Neural progenitor cell (in vitro differentiated cells): ENCODE measurements at regions not wholly inside any gene's neighbourhood (a gene's known extent, or its start where the extent isn't known, plus 50 kb on each side); places are given as distances from the start of the nearest gene placed in this dataset.
A peak's percentile ranks its signal among the peaks of the same experiment; 100 is the strongest.

Experiments used
- DNase-seq: peaks from one replicate; pipeline ENCODE4 v3.0.0-alpha.2; 2016; ENCODE audit warnings: low spot score
- H2AFZ ChIP-seq: fragments of 200-600 bp; sonication (generic); replicated peaks from 2 replicates; pipeline ENCODE4 v1.6.1; 2016; ENCODE audit warnings: antibody characterized with exemption
- H3F3A ChIP-seq: fragments of 200-600 bp; sonication (generic); 2 replicates; pipeline ENCODE4 v1.6.1; 2016; ENCODE audit warnings: antibody characterized with exemption, low read depth
- H3K27ac ChIP-seq: fragments of 200-600 bp; sonication (generic); 2 replicates; pipeline ENCODE4 v1.5.1; 2016; ENCODE audit warnings: mild to moderate bottlenecking
- H3K27me3 ChIP-seq: fragments of 200-600 bp; sonication (generic); 2 replicates; pipeline ENCODE4 v1.6.1; 2016; ENCODE audit warnings: mild to moderate bottlenecking, moderate library complexity
- H3K36me3 ChIP-seq: fragments of 200-600 bp; sonication (generic); 2 replicates; pipeline ENCODE4 v1.5.1; 2016
- H3K4me1 ChIP-seq: fragments of 200-600 bp; sonication (generic); 2 replicates; pipeline ENCODE4 v1.6.1; 2016; ENCODE audit warnings: mixed run types
- H3K4me2 ChIP-seq: fragments of 200-600 bp; sonication (generic); 2 replicates; pipeline ENCODE4 v1.6.1; 2016
- H3K4me3 ChIP-seq: fragments of 200-600 bp; sonication (generic); 2 replicates; pipeline ENCODE4 v1.5.1; 2016
- H3K79me2 ChIP-seq: fragments of 200-600 bp; sonication (generic); 2 replicates; pipeline ENCODE4 v1.6.1; 2016; ENCODE audit warnings: low read depth
- H3K9ac ChIP-seq: fragments of 200-600 bp; sonication (generic); 2 replicates; pipeline ENCODE4 v1.6.1; 2016
- H3K9me3 ChIP-seq: fragments of 200-600 bp; sonication (generic); 2 replicates; pipeline ENCODE4 v1.5.1; 2016; ENCODE audit warnings: low read depth
- H4K20me1 ChIP-seq: fragments of 200-600 bp; sonication (generic); 2 replicates; pipeline ENCODE4 v1.6.1; 2016; ENCODE audit warnings: low read depth
- H3K27ac Mint-ChIP-seq: 3 replicates; pipeline ENCODE4 v1.8.0; 2021; ENCODE audit warnings: mixed read lengths
- H3K27me3 Mint-ChIP-seq: 2 replicates; pipeline ENCODE4 v1.8.0; 2022; ENCODE audit warnings: low read depth, mild to moderate bottlenecking, inconsistent platforms, moderate library complexity, mixed read lengths; ENCODE audit not compliant: insufficient read depth
- H3K36me3 Mint-ChIP-seq: 3 replicates; pipeline ENCODE4 v1.8.0; 2021; ENCODE audit warnings: mixed read lengths
- H3K4me1 Mint-ChIP-seq: 3 replicates; pipeline ENCODE4 v1.8.0; 2021; ENCODE audit warnings: mixed read lengths
- H3K4me3 Mint-ChIP-seq: 3 replicates; pipeline ENCODE4 v1.8.0; 2021; ENCODE audit warnings: mild to moderate bottlenecking, moderate library complexity, mixed read lengths
- H3K9me3 Mint-ChIP-seq: 3 replicates; pipeline ENCODE4 v1.8.0; 2020; ENCODE audit warnings: mixed read lengths
- CTCF ChIP-seq: fragments of 200-600 bp; sonication (generic); IDR thresholded peaks from 2 replicates; pipeline ENCODE4 v1.5.1; 2017; ENCODE audit warnings: antibody characterized with exemption, mild to moderate bottlenecking
- EZH2 ChIP-seq: fragments of 200-600 bp; sonication (generic); IDR thresholded peaks from 2 replicates; pipeline ENCODE4 v1.6.1; 2017; ENCODE audit warnings: antibody characterized with exemption, mild to moderate bottlenecking, moderate library complexity
- EZH2phosphoT487 ChIP-seq: fragments of 200-600 bp; sonication (generic); IDR thresholded peaks from 2 replicates; pipeline ENCODE4 v1.6.1; 2017; ENCODE audit warnings: antibody characterized with exemption

- Histone ChIP-seq H3K9ac (no peak overlapping the region), H3K4me2 (no peak overlapping the region), H3K4me3 (no peak overlapping the region), H3F3A (no peaks in the 10 kb centered on the region), H3K79me2 (no peaks in the 10 kb centered on the region), H4K20me1 (no peaks in the 10 kb centered on the region), H3K27ac (no peak overlapping the region), H3K36me3 (no peaks in the 10 kb centered on the region), H2AFZ (no peak overlapping the region), H3K4me1 (peaks cover 3% of the 10 kb centered on the region), H3K9me3 (no peaks in the 10 kb centered on the region), H3K27me3 (no peaks in the 10 kb centered on the region)
- no peak overlapping the region for H3K4me3 Mint-ChIP-seq
- TF ChIP-seq EZH2phosphoT487: no peak
- H3K36me3 Mint-ChIP-seq: no peaks in the 10 kb centered on the region
- DNase-seq: no peak
- H3K9me3 Mint-ChIP-seq: no peaks in the 10 kb centered on the region
- H3K27me3 Mint-ChIP-seq: no peaks in the 10 kb centered on the region
- peaks cover 24% of the 10 kb centered on the region for H3K4me1 Mint-ChIP-seq
- H3K27ac Mint-ChIP-seq: peak overlapping the region; percentile 87
Observed at GRCh38 chr3:56890448-56891091, 88.8 kb upstream of the ARHGEF3 start.

- no peaks in the 10 kb centered on the region for H3K9me3 Mint-ChIP-seq
- no peak overlapping the region for H3K4me3 Mint-ChIP-seq
- Histone ChIP-seq H3K4me1 (no peaks in the 10 kb centered on the region), H2AFZ (no peak overlapping the region), H3K27me3 (no peaks in the 10 kb centered on the region), H3K9me3 (no peaks in the 10 kb centered on the region), H3K27ac (no peak overlapping the region), H3K4me3 (no peak overlapping the region), H3K9ac (no peak overlapping the region), H4K20me1 (no peaks in the 10 kb centered on the region), H3K4me2 (no peak overlapping the region), H3K79me2 (no peaks in the 10 kb centered on the region), H3F3A (no peaks in the 10 kb centered on the region), H3K36me3 (no peaks in the 10 kb centered on the region)
- peaks cover 20% of the 10 kb centered on the region for H3K4me1 Mint-ChIP-seq
- H3K36me3 Mint-ChIP-seq: no peaks in the 10 kb centered on the region
- H3K27me3 Mint-ChIP-seq: peaks cover 2% of the 10 kb centered on the region
- TF ChIP-seq EZH2phosphoT487 (no peak), CTCF (no peak), EZH2 (no peak)
- no peak overlapping the region for H3K27ac Mint-ChIP-seq
- DNase-seq: no peak
Observed at GRCh38 chr3:56889131-56889530, 87.4 kb upstream of the ARHGEF3 start.

- Mint-ChIP-seq H3K4me1 (peaks cover 20% of the 10 kb centered on the region), H3K27ac (no peak overlapping the region), H3K36me3 (no peaks in the 10 kb centered on the region), H3K9me3 (no peaks in the 10 kb centered on the region), H3K27me3 (peaks cover 2% of the 10 kb centered on the region), H3K4me3 (no peak overlapping the region)
- H3K9ac ChIP-seq: no peak overlapping the region
- no peaks in the 10 kb centered on the region for H3F3A ChIP-seq
- DNase-seq: no peak
- no peak overlapping the region for H2AFZ ChIP-seq
- H3K4me2 ChIP-seq: no peak overlapping the region
- no peaks in the 10 kb centered on the region for H3K27me3 ChIP-seq
- no peaks in the 10 kb centered on the region for H3K4me1 ChIP-seq
- no peaks in the 10 kb centered on the region for H3K9me3 ChIP-seq
- H3K36me3 ChIP-seq: no peaks in the 10 kb centered on the region
- no peak overlapping the region for H3K27ac ChIP-seq
- no peaks in the 10 kb centered on the region for H3K79me2 ChIP-seq
- H3K4me3 ChIP-seq: no peak overlapping the region
- TF ChIP-seq EZH2 (no peak), EZH2phosphoT487 (no peak), CTCF (no peak)
- H4K20me1 ChIP-seq: no peaks in the 10 kb centered on the region
Observed at GRCh38 chr3:56887402-56888025, 85.8 kb upstream of the ARHGEF3 start.

GRCh38 chr3:56886314-56886713 lies 84.6 kb upstream of the ARHGEF3 start:
- no peaks in the 10 kb centered on the region for H3K4me1 ChIP-seq
- no peaks in the 10 kb centered on the region for H4K20me1 ChIP-seq
- no peaks in the 10 kb centered on the region for H3K36me3 Mint-ChIP-seq
- no peak overlapping the region for H3K4me2 ChIP-seq
- no peak overlapping the region for H3K9ac ChIP-seq
- H3K27ac ChIP-seq: no peak overlapping the region
- no peak for DNase-seq
- H3K27ac Mint-ChIP-seq: no peak overlapping the region
- no peaks in the 10 kb centered on the region for H3K36me3 ChIP-seq
- peaks cover 20% of the 10 kb centered on the region for H3K4me1 Mint-ChIP-seq
- no peak overlapping the region for H3K4me3 Mint-ChIP-seq
- no peaks in the 10 kb centered on the region for H3F3A ChIP-seq
- H3K79me2 ChIP-seq: no peaks in the 10 kb centered on the region
- no peaks in the 10 kb centered on the region for H3K27me3 ChIP-seq
- no peaks in the 10 kb centered on the region for H3K9me3 Mint-ChIP-seq
- no peak for TF ChIP-seq EZH2
- H2AFZ ChIP-seq: no peak overlapping the region
- no peaks in the 10 kb centered on the region for H3K9me3 ChIP-seq
- no peak overlapping the region for H3K4me3 ChIP-seq
- peaks cover 2% of the 10 kb centered on the region for H3K27me3 Mint-ChIP-seq
